GM03348 (cell line): ENCODE measurements at regions not wholly inside any gene's neighbourhood (a gene's known extent, or its start where the extent isn't known, plus 50 kb on each side); places are given as distances from the start of the nearest gene placed in this dataset.
"Not testable (repeated sequence)": the region's sequence is repeated elsewhere in the genome, so short reads cannot be mapped to it uniquely, and the experiment has no call there.

ENCODE experiments used
- DNase-seq: peaks from one replicate; pipeline ENCODE4 v3.0.0; 2012; ENCODE audit warnings: low spot score

- DNase-seq = no peak
Measured at GRCh38 chr22:49676783-49677494, 150.7 kb downstream of the BRD1 start.

GRCh38 chr22:49676230-49676629 is 151.4 kb downstream of the BRD1 start:
- DNase-seq = no peak

- DNase-seq = no peak
Measured at GRCh38 chr22:49674479-49675050, 153.1 kb downstream of the BRD1 start.

GRCh38 chr22:49673048-49673447 is 154.6 kb downstream of the BRD1 start:
- DNase-seq = no peak

- no peak for DNase-seq
Measured at GRCh38 chr22:49672014-49672516, 155.6 kb downstream of the BRD1 start.

- DNase-seq = no peak
Measured at GRCh38 chr22:49671331-49672013, 156.2 kb downstream of the BRD1 start.

GRCh38 chr22:49670456-49671330 is 157.0 kb downstream of the BRD1 start:
- DNase-seq = no peak

- DNase-seq = not testable (repeated sequence)
Measured at GRCh38 chr22:49669969-49670455, 157.7 kb downstream of the BRD1 start.

GRCh38 chr22:49669427-49669968 is 158.2 kb downstream of the BRD1 start:
- not testable (repeated sequence) for DNase-seq

GRCh38 chr22:49668402-49668801 is 159.3 kb downstream of the BRD1 start:
- no peak for DNase-seq

- no peak for DNase-seq
Measured at GRCh38 chr22:49667236-49667635, 160.4 kb downstream of the BRD1 start.

- DNase-seq = no peak
Measured at GRCh38 chr22:49666146-49666809, 161.4 kb downstream of the BRD1 start.

GRCh38 chr22:49664891-49665290 is 162.8 kb downstream of the BRD1 start:
- no peak for DNase-seq

GRCh38 chr22:49664371-49664881 is 163.2 kb downstream of the BRD1 start:
- DNase-seq = no peak

- DNase-seq = no peak
Measured at GRCh38 chr22:49663823-49664222, 163.8 kb downstream of the BRD1 start.

GRCh38 chr22:49663311-49663711 is 164.4 kb downstream of the BRD1 start:
- no peak for DNase-seq

- DNase-seq = no peak
Measured at GRCh38 chr22:49662681-49663080, 165.0 kb downstream of the BRD1 start.

GRCh38 chr22:49660794-49661781 is 166.6 kb downstream of the BRD1 start:
- no peak for DNase-seq

GRCh38 chr22:49660321-49660720 is 167.4 kb downstream of the BRD1 start:
- no peak for DNase-seq

- no peak for DNase-seq
Measured at GRCh38 chr22:49659924-49660315, 167.8 kb downstream of the BRD1 start.
